B cell (primary cell): ENCODE measurements at regions not wholly inside any gene's neighbourhood (a gene's known extent, or its start where the extent isn't known, plus 50 kb on each side); places are given as distances from the start of the nearest gene placed in this dataset.

Source experiments
- ATAC-seq: fragments of 200-7000 bp; cut with Tn5 transposase; one replicate; pipeline ENCODE4 v1.10.0; 2021; ENCODE audit warnings: low read depth, mild to moderate bottlenecking, moderate number of reproducible peaks, moderate library complexity
- CTCF ChIA-PET: fragments of 350-600 bp; sonication (Branson Sonifier 250); formaldehyde crosslinking; loops from one replicate; lab custom pipeline; 2021; ENCODE audit warnings: antibody characterized with exemption, inconsistent platforms; lab: Charles Lee
- POLR2A ChIA-PET: fragments of 350-600 bp; sonication (Branson Sonifier 250); formaldehyde crosslinking; loops from one replicate; lab custom pipeline; 2021; ENCODE audit warnings: antibody characterized with exemption; lab: Charles Lee
- DNase-seq: peaks from one replicate; pipeline ENCODE4 v3.0.0; 2013
- H2AFZ ChIP-seq: 2 replicates; pipeline ENCODE4 v1.6.1; 2012; ENCODE audit warnings: mild to moderate bottlenecking, low read depth, low read length; ENCODE audit not compliant: insufficient read depth, poor library complexity, severe bottlenecking
- H3K27ac ChIP-seq, 2 donors: 1 replicate in 1 of 2; 2 replicates in 1 of 2; pipeline ENCODE4 v1.5.1; 2012 to 2013; ENCODE audit warnings: low read length in 2 of 2, mild to moderate bottlenecking in 2 of 2, moderate library complexity in 1 of 2
- H3K27me3 ChIP-seq, 4 experiments: fragments of 200-600 bp in 1 of 4; sonication (generic) in 1 of 4; replicated peaks in 1 of 4; 1 replicate in 2 of 4; 2 replicates in 2 of 4; pipeline versions ENCODE4 v1.6.1 to v1.7.0; 2013 to 2016; ENCODE audit warnings: low read length in 3 of 4, mild to moderate bottlenecking in 2 of 4, mixed read lengths in 1 of 4, moderate library complexity in 1 of 4; ENCODE audit not compliant: insufficient read depth in 4 of 4, control insufficient read depth in 3 of 4; ENCODE audit errors: control extremely low read depth in 1 of 4
- H3K36me3 ChIP-seq, 2 experiments: replicated peaks in 1 of 2; 1 replicate in 1 of 2; 2 replicates in 1 of 2; pipeline versions ENCODE4 v1.6.1 to v1.7.1; 2013; ENCODE audit warnings: low read length in 1 of 2; ENCODE audit not compliant: insufficient read depth in 2 of 2, control insufficient read depth in 1 of 2; ENCODE audit errors: control extremely low read depth in 1 of 2, extremely low read depth in 1 of 2
- H3K4me1 ChIP-seq, 2 donors: fragments of 200-600 bp in 1 of 2; sonication (generic) in 1 of 2; 1 replicate in 1 of 2; 2 replicates in 1 of 2; pipeline versions ENCODE4 v1.5.1 to v1.6.1; 2013 to 2017; ENCODE audit warnings: low read length in 2 of 2; ENCODE audit not compliant: control insufficient read depth in 2 of 2, insufficient read depth in 2 of 2
- H3K4me2 ChIP-seq: replicated peaks from 2 replicates; pipeline ENCODE3; 2012; ENCODE audit warnings: mild to moderate bottlenecking, low read depth, low read length; ENCODE audit not compliant: poor library complexity, severe bottlenecking
- H3K4me3 ChIP-seq, 5 experiments: fragments of 200-600 bp in 1 of 5; sonication (generic) in 1 of 5; 1 replicate in 3 of 5; 2 replicates in 2 of 5; pipeline versions ENCODE4 v1.5.1 to v1.7.0; 2011 to 2016; ENCODE audit warnings: low read length in 4 of 5, mild to moderate bottlenecking in 4 of 5, low read depth in 2 of 5, control low read depth in 1 of 5, moderate library complexity in 1 of 5; ENCODE audit not compliant: insufficient read depth in 1 of 5; ENCODE audit errors: control extremely low read depth in 1 of 5, extremely low read depth in 1 of 5
- H3K79me2 ChIP-seq: fragments of 200-600 bp; sonication (generic); one replicate; pipeline ENCODE4 v1.6.0; 2016; ENCODE audit warnings: low read length; ENCODE audit not compliant: control insufficient read depth, insufficient read depth
- H3K9ac ChIP-seq: fragments of 200-600 bp; sonication (generic); 2 replicates; pipeline ENCODE4 v1.6.1; 2017; ENCODE audit warnings: mild to moderate bottlenecking, low read length, moderate library complexity
- H3K9me3 ChIP-seq, 3 donors: one replicate each; pipeline versions ENCODE4 v1.6.1 to v1.7.1; 2013; ENCODE audit warnings: low read length in 2 of 3; ENCODE audit not compliant: control insufficient read depth in 2 of 3, insufficient read depth in 1 of 3; ENCODE audit errors: control extremely low read depth in 1 of 3
- H4K20me1 ChIP-seq: 2 replicates; pipeline ENCODE4 v1.6.0; 2012; ENCODE audit warnings: mild to moderate bottlenecking, low read length; ENCODE audit not compliant: insufficient read depth, control insufficient read depth, poor library complexity, severe bottlenecking
- H3K27ac Mint-ChIP-seq: one replicate; pipeline ENCODE4 v1.8.0; 2021; ENCODE audit warnings: mixed read lengths
- H3K27me3 Mint-ChIP-seq: one replicate; pipeline ENCODE4 v1.8.0; 2021; ENCODE audit warnings: mixed read lengths
- H3K4me1 Mint-ChIP-seq: one replicate; pipeline ENCODE4 v1.8.0; 2021; ENCODE audit warnings: mixed read lengths
- H3K4me3 Mint-ChIP-seq: one replicate; pipeline ENCODE4 v1.8.0; 2021; ENCODE audit warnings: mixed read lengths
- H3K9me3 Mint-ChIP-seq: one replicate; pipeline ENCODE4 v1.8.0; 2022; ENCODE audit warnings: mixed read lengths; ENCODE audit not compliant: insufficient read depth
- EZH2 ChIP-seq: IDR thresholded peaks from 2 replicates; pipeline ENCODE4 v1.6.1; 2012; ENCODE audit warnings: borderline replicate concordance, low read depth, mild to moderate bottlenecking, moderate library complexity, low read length; ENCODE audit not compliant: insufficient read depth, poor library complexity, severe bottlenecking
- WGBS: methylation state at CpG from one replicate; pipeline ENCODE4 v1.1.5; 2013; ENCODE audit warnings: missing lambda C conversion rate; ENCODE audit not compliant: insufficient coverage; 5-methylcytosine and 5-hydroxymethylcytosine counted together
- intact Hi-C: fragments of 100-400 bp; cut with micrococcal nuclease; formaldehyde crosslinking; loops from one replicate; pipeline ENCODE4 v1.10.0; 2022
- TF ChIP-seq, protein P1 (sequence below): fragments of 200-600 bp; IDR thresholded peaks from one replicate; pipeline ENCODE4 v1.8.0; 2022; ENCODE audit warnings: antibody characterized with exemption, mild to moderate bottlenecking

DNA sequence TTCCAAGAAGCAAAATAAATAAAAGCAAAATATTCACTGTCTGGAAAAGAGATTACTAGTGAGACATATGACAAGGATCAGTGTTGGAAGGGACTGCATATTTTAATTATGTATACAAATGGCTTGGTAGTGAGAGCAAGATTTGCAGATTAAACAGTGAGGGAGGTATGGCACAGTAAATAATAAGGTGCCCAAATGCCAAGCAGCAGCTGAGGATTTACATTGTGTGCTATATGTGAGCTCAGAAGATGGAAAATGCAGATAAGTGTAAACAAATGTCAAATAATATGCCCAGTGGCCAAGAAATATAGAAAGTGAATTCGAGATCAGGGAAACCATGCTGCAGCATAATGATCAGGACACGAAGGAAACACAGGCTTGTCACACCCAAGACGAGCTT lies 173.8 kb upstream of the NRSN1 start:
- no peaks in the 10 kb centered on the region for H4K20me1 ChIP-seq
- 78% methylated on average over 3 of the region's 3 CpGs for WGBS
- no peaks in the 10 kb centered on the region for H3K27me3 ChIP-seq
- no peak for ATAC-seq
- Mint-ChIP-seq H3K4me1 (no peaks in the 10 kb centered on the region), H3K27ac (no peak overlapping the region), H3K9me3 (peaks cover 3% of the 10 kb centered on the region), H3K27me3 (no peaks in the 10 kb centered on the region), H3K4me3 (no peak overlapping the region)
- no peak overlapping the region for H3K9ac ChIP-seq
- ChIA-PET CTCF (no interaction called here), POLR2A (no interaction called here)
- TF ChIP-seq, protein P1, sequence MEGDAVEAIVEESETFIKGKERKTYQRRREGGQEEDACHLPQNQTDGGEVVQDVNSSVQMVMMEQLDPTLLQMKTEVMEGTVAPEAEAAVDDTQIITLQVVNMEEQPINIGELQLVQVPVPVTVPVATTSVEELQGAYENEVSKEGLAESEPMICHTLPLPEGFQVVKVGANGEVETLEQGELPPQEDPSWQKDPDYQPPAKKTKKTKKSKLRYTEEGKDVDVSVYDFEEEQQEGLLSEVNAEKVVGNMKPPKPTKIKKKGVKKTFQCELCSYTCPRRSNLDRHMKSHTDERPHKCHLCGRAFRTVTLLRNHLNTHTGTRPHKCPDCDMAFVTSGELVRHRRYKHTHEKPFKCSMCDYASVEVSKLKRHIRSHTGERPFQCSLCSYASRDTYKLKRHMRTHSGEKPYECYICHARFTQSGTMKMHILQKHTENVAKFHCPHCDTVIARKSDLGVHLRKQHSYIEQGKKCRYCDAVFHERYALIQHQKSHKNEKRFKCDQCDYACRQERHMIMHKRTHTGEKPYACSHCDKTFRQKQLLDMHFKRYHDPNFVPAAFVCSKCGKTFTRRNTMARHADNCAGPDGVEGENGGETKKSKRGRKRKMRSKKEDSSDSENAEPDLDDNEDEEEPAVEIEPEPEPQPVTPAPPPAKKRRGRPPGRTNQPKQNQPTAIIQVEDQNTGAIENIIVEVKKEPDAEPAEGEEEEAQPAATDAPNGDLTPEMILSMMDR, result no peak
- no peak for TF ChIP-seq EZH2
- no peak for DNase-seq
- H3K9me3 ChIP-seq, result peaks cover 0 to 3% (median 0%) of the 10 kb centered on the region in 3 donors
- H3K36me3 ChIP-seq, result no peaks in the 10 kb centered on the region
- no peaks in the 10 kb centered on the region for H3K4me1 ChIP-seq
- no peak overlapping the region for H2AFZ ChIP-seq
- intact Hi-C loops, result no loop called here
- no peak overlapping the region for H3K27ac ChIP-seq
- H3K4me2 ChIP-seq, result no peak overlapping the region
- H3K4me3 ChIP-seq, result no peak overlapping the region
- no peaks in the 10 kb centered on the region for H3K79me2 ChIP-seq

DNA sequence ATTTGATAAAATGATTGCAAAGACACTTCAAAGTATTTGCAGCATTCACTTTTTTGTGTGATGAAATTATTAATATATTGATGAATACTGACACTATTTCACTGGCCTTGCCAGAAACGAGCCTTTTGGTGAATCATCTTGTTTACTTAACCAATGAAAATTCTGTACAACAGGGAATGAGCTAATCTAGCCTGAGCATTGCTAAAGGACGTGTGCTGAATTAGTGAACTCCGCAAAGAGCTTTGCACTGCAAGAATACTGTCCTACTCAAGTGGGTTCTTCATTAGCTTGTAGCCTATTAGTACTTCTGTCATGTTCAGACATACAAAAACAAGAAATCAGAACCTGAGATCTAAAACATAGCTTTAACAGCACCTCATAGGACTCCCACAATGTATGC lies 172.0 kb upstream of the NRSN1 start:
- Histone ChIP-seq H3K9ac (no peak overlapping the region), H3K79me2 (no peaks in the 10 kb centered on the region), H3K9me3 (peaks cover 0 to 3% (median 0%) of the 10 kb centered on the region in 3 donors), H3K4me3 (no peak overlapping the region), H2AFZ (no peak overlapping the region), H3K4me1 (no peaks in the 10 kb centered on the region), H3K27ac (no peak overlapping the region), H3K36me3 (no peaks in the 10 kb centered on the region), H3K27me3 (no peaks in the 10 kb centered on the region), H4K20me1 (no peaks in the 10 kb centered on the region), H3K4me2 (no peak overlapping the region)
- Mint-ChIP-seq H3K27me3 (no peaks in the 10 kb centered on the region), H3K4me1 (no peaks in the 10 kb centered on the region), H3K27ac (no peak overlapping the region), H3K9me3 (peaks cover 3% of the 10 kb centered on the region), H3K4me3 (no peak overlapping the region)
- TF ChIP-seq EZH2, result no peak
- TF ChIP-seq, protein P1, result no peak
- DNase-seq (no peak), ATAC-seq (no peak)
- ChIA-PET CTCF (interaction anchor here (0.9 kb wide), 1 partner anchor 22 kb away, joined by 3 read pairs; no protein-coding TSS in a partner anchor), POLR2A (no interaction called here)
- 78% methylated on average over 3 of the region's 3 CpGs for WGBS
- intact Hi-C loops, result no loop called here
